ENCODE measurements at regions not wholly inside any gene's neighbourhood (a gene's known extent, or its start where the extent isn't known, plus 50 kb on each side); places are given as distances from the start of the nearest gene placed in this dataset.

GRCh38 chr2:223701761-223702160, 99.6 kb upstream of the SCG2 start:
- no peak for DNase-seq

- DNase-seq = no peak
These were observed 98.1 kb upstream of the SCG2 start for GRCh38 chr2:223700221-223700620.

GRCh38 chr2:223697892-223698645, 95.9 kb upstream of the SCG2 start:
- DNase-seq = no peak

GRCh38 chr2:223697316-223697891, 95.2 kb upstream of the SCG2 start:
- DNase-seq = no peak

- DNase-seq = no peak
These were observed 94.6 kb upstream of the SCG2 start for GRCh38 chr2:223696719-223697118.

- DNase-seq = peak; percentile 35
These were observed 90.2 kb upstream of the SCG2 start for GRCh38 chr2:223692191-223692947.

- no peak for DNase-seq
These were observed 86.1 kb upstream of the SCG2 start for GRCh38 chr2:223688094-223688835.

GRCh38 chr2:223681125-223681524, 79.0 kb upstream of the SCG2 start:
- DNase-seq = no peak

- peak; percentile 7 for DNase-seq
These were observed 72.9 kb upstream of the SCG2 start for GRCh38 chr2:223674998-223675609.

- no peak for DNase-seq
These were observed 67.5 kb upstream of the SCG2 start for GRCh38 chr2:223669453-223670225.

- DNase-seq = no peak
These were observed 66.3 kb upstream of the SCG2 start for GRCh38 chr2:223668302-223668998.

- DNase-seq = no peak
These were observed 52.3 kb upstream of the SCG2 start for GRCh38 chr2:223654384-223654915.

- DNase-seq = no peak
These were observed 50.7 kb upstream of the SCG2 start for GRCh38 chr2:223652902-223653301.

- no peak for DNase-seq
These were observed 50.0 kb upstream of the SCG2 start for GRCh38 chr2:223652122-223652521.
